HCT116 (cell line): ENCODE measurements at regions not wholly inside any gene's neighbourhood (a gene's known extent, or its start where the extent isn't known, plus 50 kb on each side); places are given as distances from the start of the nearest gene placed in this dataset.

Source experiments
- ATAC-seq: fragments of 200-7000 bp; cut with Tn5 transposase; 2 replicates; pipeline ENCODE4 v1.9.1; 2020; ENCODE audit warnings: mild to moderate bottlenecking, moderate library complexity
- BruUV-seq: library from RNA; stranded (reverse); fragments of 400-500 nt; replicated peaks from 2 replicates; lab custom pipeline; 2021; lab: Mats Ljungman, UMichigan
- CTCF ChIA-PET: fragments of 300-600 bp; sonication (Branson Sonifier 250); formaldehyde crosslinking; loops from one replicate; lab custom pipeline; 2021; ENCODE audit warnings: antibody characterized with exemption; lab: Charles Lee
- POLR2A ChIA-PET: fragments of 300-600, 350-600 bp; sonication (Branson Sonifier 250); formaldehyde crosslinking; loops from one replicate; lab custom pipeline; 2021; ENCODE audit warnings: antibody characterized with exemption; lab: Charles Lee
- RAD21 ChIA-PET, 2 experiments: fragments of 300-600 bp; sonication (Branson Sonifier 250); formaldehyde crosslinking; loops; one replicate each; lab custom pipeline; 2023; ENCODE audit warnings: low total read pairs in 2 of 2; ENCODE audit not compliant: uncharacterized antibody in 2 of 2, unreplicated experiment in 2 of 2, low non-redundant PET in 1 of 2; lab: Charles Lee
- DNase-seq: peaks from one replicate; pipeline ENCODE4 v3.0.0-alpha.2; 2010; ENCODE audit warnings: low read depth, low spot score
- H2AFZ ChIP-seq: fragments of 200-600 bp; shearing (Covaris generic), sonication (generic); 2 replicates; pipeline ENCODE4 v1.6.1; 2017; ENCODE audit warnings: low read depth, mixed run types, mixed read lengths, antibody characterized with exemption, low read length; ENCODE audit not compliant: poor library complexity, severe bottlenecking
- H3K27ac ChIP-seq: 2 replicates; pipeline ENCODE4 v1.5.1; 2012; ENCODE audit warnings: low read depth, low read length
- H3K27me3 ChIP-seq: fragments of 200-600 bp; sonication (generic); 2 replicates; pipeline ENCODE4 v1.6.1; 2016; ENCODE audit warnings: mixed run types, low read length, mixed read lengths; ENCODE audit not compliant: insufficient read depth
- H3K36me3 ChIP-seq, 2 experiments: fragments of 200-500 bp in 1 of 2; fragments of 200-600 bp in 1 of 2; sonication (Bioruptor generic) in 1 of 2; sonication (generic) in 1 of 2; 2 replicates each; pipeline versions ENCODE4 v1.5.1 to v1.6.1; 2014 to 2016; ENCODE audit warnings: low read length in 2 of 2, inconsistent platforms in 1 of 2, mixed read lengths in 1 of 2, mixed run types in 1 of 2; ENCODE audit not compliant: insufficient read depth in 2 of 2, control insufficient read depth in 1 of 2
- H3K4me1 ChIP-seq, 2 experiments: fragments of 200-600 bp in 1 of 2; sonication (generic) in 1 of 2; 2 replicates each; pipeline versions ENCODE4 v1.5.1 to v1.6.1; 2012 to 2017; ENCODE audit warnings: low read length in 2 of 2, inconsistent platforms in 1 of 2, mild to moderate bottlenecking in 1 of 2, mixed read lengths in 1 of 2, mixed run types in 1 of 2, moderate library complexity in 1 of 2; ENCODE audit not compliant: insufficient read depth in 2 of 2, control insufficient read depth in 1 of 2
- H3K4me2 ChIP-seq: fragments of 200-600 bp; sonication (generic); 2 replicates; pipeline ENCODE4 v1.6.1; 2017; ENCODE audit warnings: mixed run types, low read length, mixed read lengths
- H3K4me3 ChIP-seq, 2 experiments: fragments of 200-600 bp in 1 of 2; sonication (generic) in 1 of 2; replicated peaks in 1 of 2; 2 replicates each; pipeline ENCODE4 v1.5.1; 2011 to 2016; ENCODE audit warnings: low read length in 2 of 2, control low read depth in 1 of 2, low read depth in 1 of 2, mild to moderate bottlenecking in 1 of 2, mixed read lengths in 1 of 2, mixed run types in 1 of 2
- H3K79me2 ChIP-seq: fragments of 200-600 bp; sonication (generic); 2 replicates; pipeline ENCODE4 v1.6.1; 2017; ENCODE audit warnings: mild to moderate bottlenecking, mixed run types, low read length, moderate library complexity, mixed read lengths; ENCODE audit not compliant: insufficient read depth
- H3K9ac ChIP-seq: fragments of 200-600 bp; sonication (generic); 2 replicates; pipeline ENCODE4 v1.6.1; 2016; ENCODE audit warnings: low read length, mixed read lengths
- H3K9me2 ChIP-seq: fragments of 200-600 bp; sonication (generic), shearing (Covaris generic); 2 replicates; pipeline ENCODE4 v1.6.1; 2017; ENCODE audit warnings: mixed run types, mild to moderate bottlenecking, moderate library complexity; ENCODE audit not compliant: insufficient read depth
- H3K9me3 ChIP-seq, 2 experiments: fragments of 200-500 bp in 1 of 2; fragments of 200-600 bp in 1 of 2; sonication (Bioruptor generic) in 1 of 2; sonication (generic) in 1 of 2; 2 replicates each; pipeline ENCODE4 v1.6.1; 2014 to 2017; ENCODE audit warnings: low read length in 2 of 2, mixed read lengths in 2 of 2, inconsistent platforms in 1 of 2, low read depth in 1 of 2, mild to moderate bottlenecking in 1 of 2, mixed run types in 1 of 2, moderate library complexity in 1 of 2; ENCODE audit not compliant: control insufficient read depth in 1 of 2, insufficient read depth in 1 of 2
- H4K20me1 ChIP-seq: fragments of 200-600 bp; sonication (generic), shearing (Covaris generic); 2 replicates; pipeline ENCODE4 v1.6.1; 2017; ENCODE audit warnings: mixed run types, mild to moderate bottlenecking, moderate library complexity; ENCODE audit not compliant: insufficient read depth
- EGR1 ChIP-seq: IDR thresholded peaks from 2 replicates; pipeline ENCODE4 v1.6.1; 2012; ENCODE audit warnings: low read depth
- EZH2phosphoT487 ChIP-seq: fragments of 200-600 bp; IDR thresholded peaks from 2 replicates; pipeline ENCODE4 v1.6.1; 2018; ENCODE audit warnings: antibody characterized with exemption, borderline replicate concordance
- FOSL1 ChIP-seq: IDR thresholded peaks from 2 replicates; pipeline ENCODE4 v1.6.1; 2012; ENCODE audit warnings: low read depth
- SIN3A ChIP-seq: IDR thresholded peaks from 2 replicates; pipeline ENCODE4 v1.6.1; 2012; ENCODE audit warnings: low read depth
- TCF7L2 ChIP-seq: IDR thresholded peaks from 2 replicates; pipeline ENCODE4 v1.7.0; 2011; ENCODE audit warnings: borderline replicate concordance, inconsistent platforms; ENCODE audit not compliant: insufficient read depth, insufficient read length; ENCODE audit errors: extremely low read depth
- ZFX ChIP-seq: fragments of 450-650 bp; IDR thresholded peaks from 2 replicates; pipeline ENCODE4 v1.6.1; 2017
- intact Hi-C: fragments of 100-400 bp; cut with micrococcal nuclease; formaldehyde crosslinking; loops from 2 replicates; pipeline ENCODE4 v1.10.0; 2022
- TF ChIP-seq, protein P1 (sequence below): IDR thresholded peaks from 2 replicates; pipeline ENCODE4 v1.6.1; 2011; ENCODE audit warnings: mild to moderate bottlenecking, low read length, moderate library complexity; ENCODE audit not compliant: insufficient replicate concordance; ENCODE audit errors: extremely low read depth
- TF ChIP-seq, protein P2 (sequence below), 3 experiments: fragments of 200-600 bp in 1 of 3; sonication (generic) in 1 of 3; IDR thresholded peaks in 2 of 3; conservative IDR thresholded peaks in 1 of 3; 2 replicates each; pipeline ENCODE4 v1.5.1; 2012 to 2017; ENCODE audit warnings: low read depth in 2 of 3, low read length in 2 of 3, antibody characterized with exemption in 1 of 3, borderline replicate concordance in 1 of 3, control low read depth in 1 of 3, mild to moderate bottlenecking in 1 of 3, mixed read lengths in 1 of 3, mixed run types in 1 of 3, moderate library complexity in 1 of 3; ENCODE audit not compliant: insufficient read depth in 1 of 3
- TF ChIP-seq, protein P3 (sequence below): IDR thresholded peaks from 2 replicates; pipeline ENCODE4 v1.6.1; 2012

DNA sequence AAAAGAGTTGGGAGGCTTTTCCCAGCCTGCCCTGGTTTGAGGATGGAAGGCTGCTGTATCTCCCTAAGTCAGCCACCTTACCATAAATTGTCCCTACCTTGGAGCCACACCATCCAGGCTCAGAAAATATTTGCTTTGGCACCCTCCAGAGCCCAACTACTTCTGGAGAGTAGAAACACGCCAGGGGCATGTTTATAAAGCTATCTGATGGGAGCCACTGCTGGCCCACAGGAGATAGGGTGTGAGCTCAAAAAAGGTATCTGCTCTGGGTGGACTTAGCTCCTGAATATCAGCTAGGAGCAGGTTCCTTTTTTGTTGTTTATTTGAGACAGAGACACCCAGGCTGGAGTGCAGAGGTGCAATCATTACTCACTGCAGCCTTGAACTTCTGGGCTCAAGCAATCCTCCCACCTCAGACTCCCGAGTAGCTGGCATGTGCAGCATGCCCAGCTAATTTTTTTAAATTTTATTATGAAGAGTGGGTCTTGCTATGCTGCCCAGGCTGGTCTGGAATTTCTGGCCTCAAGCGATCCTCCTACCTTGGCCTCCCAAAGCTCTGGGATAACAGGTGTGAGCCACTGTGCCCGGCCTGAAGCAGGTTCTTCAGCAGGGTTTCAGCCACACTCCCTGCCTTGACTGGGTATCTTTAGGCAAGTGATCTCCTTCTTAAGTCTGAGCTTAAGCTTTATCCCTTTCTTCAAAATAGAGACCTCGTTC lies 147.1 kb downstream of the SALL1 start:
- Histone ChIP-seq H3K27me3 (peaks cover 10% of the 10 kb centered on the region), H3K4me2 (no peak overlapping the region), H3K9me2 (no peaks in the 10 kb centered on the region), H4K20me1 (no peaks in the 10 kb centered on the region), H3K4me3 (no peak overlapping the region), H3K27ac (no peak overlapping the region), H3K4me1 (no peaks in the 10 kb centered on the region), H3K9me3 (no peaks in the 10 kb centered on the region), H3K9ac (no peak overlapping the region), H3K36me3 (no peaks in the 10 kb centered on the region), H2AFZ (no peak overlapping the region)
- no peak for DNase-seq
- POLR2A ChIA-PET = no interaction called here
- CTCF ChIA-PET = no interaction called here
- no TSS peak for BruUV-seq
- RAD21 ChIA-PET = no interaction called here
- intact Hi-C loops = no loop called here
- TF ChIP-seq FOSL1 (no peak), ZFX (no peak), SIN3A (no peak), EZH2phosphoT487 (no peak), TCF7L2 (no peak), EGR1 (no peak)
- TF ChIP-seq, protein P1, sequence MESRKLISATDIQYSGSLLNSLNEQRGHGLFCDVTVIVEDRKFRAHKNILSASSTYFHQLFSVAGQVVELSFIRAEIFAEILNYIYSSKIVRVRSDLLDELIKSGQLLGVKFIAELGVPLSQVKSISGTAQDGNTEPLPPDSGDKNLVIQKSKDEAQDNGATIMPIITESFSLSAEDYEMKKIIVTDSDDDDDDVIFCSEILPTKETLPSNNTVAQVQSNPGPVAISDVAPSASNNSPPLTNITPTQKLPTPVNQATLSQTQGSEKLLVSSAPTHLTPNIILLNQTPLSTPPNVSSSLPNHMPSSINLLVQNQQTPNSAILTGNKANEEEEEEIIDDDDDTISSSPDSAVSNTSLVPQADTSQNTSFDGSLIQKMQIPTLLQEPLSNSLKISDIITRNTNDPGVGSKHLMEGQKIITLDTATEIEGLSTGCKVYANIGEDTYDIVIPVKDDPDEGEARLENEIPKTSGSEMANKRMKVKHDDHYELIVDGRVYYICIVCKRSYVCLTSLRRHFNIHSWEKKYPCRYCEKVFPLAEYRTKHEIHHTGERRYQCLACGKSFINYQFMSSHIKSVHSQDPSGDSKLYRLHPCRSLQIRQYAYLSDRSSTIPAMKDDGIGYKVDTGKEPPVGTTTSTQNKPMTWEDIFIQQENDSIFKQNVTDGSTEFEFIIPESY = no peak
- TF ChIP-seq, protein P2, sequence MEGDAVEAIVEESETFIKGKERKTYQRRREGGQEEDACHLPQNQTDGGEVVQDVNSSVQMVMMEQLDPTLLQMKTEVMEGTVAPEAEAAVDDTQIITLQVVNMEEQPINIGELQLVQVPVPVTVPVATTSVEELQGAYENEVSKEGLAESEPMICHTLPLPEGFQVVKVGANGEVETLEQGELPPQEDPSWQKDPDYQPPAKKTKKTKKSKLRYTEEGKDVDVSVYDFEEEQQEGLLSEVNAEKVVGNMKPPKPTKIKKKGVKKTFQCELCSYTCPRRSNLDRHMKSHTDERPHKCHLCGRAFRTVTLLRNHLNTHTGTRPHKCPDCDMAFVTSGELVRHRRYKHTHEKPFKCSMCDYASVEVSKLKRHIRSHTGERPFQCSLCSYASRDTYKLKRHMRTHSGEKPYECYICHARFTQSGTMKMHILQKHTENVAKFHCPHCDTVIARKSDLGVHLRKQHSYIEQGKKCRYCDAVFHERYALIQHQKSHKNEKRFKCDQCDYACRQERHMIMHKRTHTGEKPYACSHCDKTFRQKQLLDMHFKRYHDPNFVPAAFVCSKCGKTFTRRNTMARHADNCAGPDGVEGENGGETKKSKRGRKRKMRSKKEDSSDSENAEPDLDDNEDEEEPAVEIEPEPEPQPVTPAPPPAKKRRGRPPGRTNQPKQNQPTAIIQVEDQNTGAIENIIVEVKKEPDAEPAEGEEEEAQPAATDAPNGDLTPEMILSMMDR (IDR thresholded peaks at IDR 0.05 in 2 of 3, conservative IDR thresholded peaks at IDR 0.05 in 1 of 3; ENCODE audit: borderline replicate concordance in 1 of 3, insufficient read depth in 1 of 3, low read depth in 2 of 3, low read length in 2 of 3) = no peak
- TF ChIP-seq, protein P3, sequence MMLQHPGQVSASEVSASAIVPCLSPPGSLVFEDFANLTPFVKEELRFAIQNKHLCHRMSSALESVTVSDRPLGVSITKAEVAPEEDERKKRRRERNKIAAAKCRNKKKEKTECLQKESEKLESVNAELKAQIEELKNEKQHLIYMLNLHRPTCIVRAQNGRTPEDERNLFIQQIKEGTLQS = no peak
- TF ChIP-seq, all 23 proteins: peak for 0
- no peak for ATAC-seq
- no peaks in the 10 kb centered on the region for H3K79me2 ChIP-seq
